SKM-1 (cell line): ENCODE measurements at regions not wholly inside any gene's neighbourhood (a gene's known extent, or its start where the extent isn't known, plus 50 kb on each side); places are given as distances from the start of the nearest gene placed in this dataset.

Experiments used
- DNase-seq: peaks from one replicate; lab custom pipeline; 2025; ENCODE audit not compliant: unreplicated experiment; lab: John Stamatoyannopoulos, UW

DNA sequence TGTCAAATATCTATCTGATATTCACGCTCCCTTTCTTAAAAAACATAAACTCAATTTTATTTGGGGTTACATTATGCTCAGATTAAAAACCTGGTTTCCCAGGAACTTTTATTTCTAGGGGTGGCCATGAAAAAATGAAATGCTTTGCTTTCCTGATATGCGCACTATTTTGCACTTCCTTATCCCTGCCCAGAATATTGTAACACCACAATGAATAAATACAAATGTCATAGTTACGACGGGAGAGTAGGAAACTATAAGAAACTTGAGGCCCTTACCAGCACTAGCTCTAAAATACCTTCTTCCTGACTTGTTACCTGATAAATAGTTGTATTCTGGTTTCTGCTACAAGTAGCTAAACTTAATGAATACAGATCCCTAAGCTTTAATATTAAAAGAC, 475.6 kb upstream of the CWC22 start:
- no peak for DNase-seq

GRCh38 chr2:180481998-180482397, 474.9 kb upstream of the CWC22 start:
- no peak for DNase-seq

- DNase-seq = no peak
Observed at GRCh38 chr2:180478883-180479282, 471.8 kb upstream of the CWC22 start.

DNA sequence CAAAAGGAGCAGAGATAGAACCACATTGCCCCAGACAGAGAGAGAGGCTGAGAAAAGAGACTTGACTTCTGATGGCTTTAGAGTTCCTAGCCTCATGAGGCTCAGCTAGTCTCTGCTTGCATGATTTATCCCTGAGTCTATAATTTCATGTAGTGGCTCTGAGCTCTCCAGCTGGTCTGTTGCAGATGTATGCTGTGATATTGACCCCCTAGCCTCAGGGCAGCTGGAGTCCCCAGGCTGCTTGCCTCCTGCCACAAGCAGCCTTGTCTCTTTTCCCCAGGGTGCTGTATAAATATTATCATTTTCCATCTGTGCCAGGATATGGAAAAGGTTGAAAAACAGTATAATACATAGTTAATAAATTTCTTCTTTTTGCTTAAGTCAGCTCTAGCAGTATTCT, 467.6 kb upstream of the CWC22 start:
- DNase-seq = no peak

DNA sequence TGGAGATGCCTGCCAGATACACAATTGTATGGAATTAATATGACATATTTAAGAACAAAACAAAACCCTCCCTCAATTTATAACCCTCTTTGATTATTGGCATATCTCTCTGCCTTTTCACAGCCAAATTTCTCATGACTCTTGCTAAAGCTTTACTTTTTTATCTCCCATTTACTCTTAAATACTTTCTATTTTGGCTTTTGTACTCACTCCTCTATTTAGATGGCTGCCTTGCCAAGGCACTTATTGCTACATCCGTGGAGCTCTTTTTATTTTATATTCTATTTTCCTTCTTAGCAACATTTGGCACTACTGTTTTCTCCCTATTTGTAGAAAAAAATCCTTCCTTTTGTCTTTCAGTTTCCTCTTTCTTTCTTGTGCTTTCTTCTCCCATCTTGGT, 466.4 kb upstream of the CWC22 start:
- DNase-seq = no peak

DNA sequence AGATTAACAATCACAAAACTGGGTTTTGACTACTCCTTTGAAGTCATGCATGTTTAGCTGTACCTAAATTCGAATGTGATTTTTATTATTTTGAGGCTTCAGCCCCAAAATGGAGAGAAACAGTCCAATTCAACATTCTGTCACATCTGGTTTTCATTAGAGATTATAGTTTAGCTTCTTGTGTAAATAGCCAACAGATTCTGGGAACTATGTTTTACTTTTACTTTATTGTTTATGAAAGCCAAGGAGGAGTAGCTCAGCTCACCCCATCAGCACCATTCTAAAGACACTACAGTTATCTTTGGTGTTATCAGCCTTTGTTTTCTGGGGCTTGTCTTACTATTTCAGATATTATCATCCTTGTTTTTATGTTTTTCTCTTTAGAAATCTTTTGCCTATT, 465.0 kb upstream of the CWC22 start:
- no peak for DNase-seq

- no peak for DNase-seq
Observed at GRCh38 chr2:180463608-180464007, 456.5 kb upstream of the CWC22 start.

DNA sequence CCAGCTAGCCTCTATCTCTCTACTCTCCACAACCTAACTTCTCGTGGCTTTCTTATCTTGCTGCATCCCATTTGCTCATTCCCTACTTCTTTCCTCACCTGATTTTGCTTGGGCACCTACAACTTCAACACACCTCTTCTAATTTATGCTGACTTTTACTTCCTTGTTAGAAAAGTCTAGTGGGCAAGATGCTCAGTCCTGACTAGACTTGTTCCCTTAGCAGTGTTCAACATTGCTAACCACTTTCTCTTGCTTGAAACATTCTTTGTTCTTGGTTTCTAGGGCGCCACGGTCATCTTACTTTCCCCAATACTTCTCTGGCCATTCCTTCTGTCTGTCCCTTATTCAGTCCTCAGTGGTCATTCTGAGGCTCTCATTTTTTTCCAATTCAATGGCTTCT, 454.7 kb upstream of the CWC22 start:
- DNase-seq = no peak

GRCh38 chr2:180456801-180457200, 449.7 kb upstream of the CWC22 start:
- DNase-seq = no peak

GRCh38 chr2:180450841-180451240, 443.7 kb upstream of the CWC22 start:
- DNase-seq = no peak

DNA sequence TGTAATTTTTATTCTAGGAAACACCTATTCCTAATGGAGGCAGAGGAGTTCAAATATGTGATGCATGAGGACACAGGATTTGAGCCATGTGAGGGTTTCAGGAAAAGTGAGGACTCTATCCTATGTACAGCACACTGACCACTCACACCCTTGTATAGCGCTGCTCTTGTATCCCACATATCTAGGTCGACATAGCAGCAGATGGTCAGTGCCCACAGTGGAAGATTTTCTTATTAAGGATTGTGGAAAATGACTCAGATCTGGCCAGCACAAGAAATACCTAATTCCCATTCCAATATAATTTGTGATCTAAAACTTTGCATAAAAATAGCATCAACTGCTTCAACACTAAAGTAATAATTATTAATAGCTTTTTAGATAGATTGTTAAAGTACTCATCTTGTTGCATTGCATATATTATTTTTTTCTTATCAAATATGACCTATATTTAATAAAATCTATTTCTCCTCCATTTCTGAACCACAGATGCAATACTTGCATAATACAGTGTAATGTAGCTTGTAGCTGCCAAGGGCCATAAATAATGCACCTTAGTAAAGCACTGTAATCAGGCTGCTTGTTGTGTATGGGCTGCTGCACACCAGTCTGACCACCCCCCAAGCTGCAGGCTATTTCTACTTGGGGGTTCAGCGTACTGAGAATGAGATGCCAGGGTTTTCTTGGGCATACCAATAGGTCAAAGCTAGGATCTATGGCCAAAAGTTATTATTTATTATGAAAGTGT, 442.2 kb upstream of the CWC22 start:
- no peak for DNase-seq

- DNase-seq = no peak
Observed at GRCh38 chr2:180446492-180446891, 439.4 kb upstream of the CWC22 start.

- DNase-seq = peak; percentile 45
Observed at GRCh38 chr2:180443888-180444287, 436.8 kb upstream of the CWC22 start.

DNA sequence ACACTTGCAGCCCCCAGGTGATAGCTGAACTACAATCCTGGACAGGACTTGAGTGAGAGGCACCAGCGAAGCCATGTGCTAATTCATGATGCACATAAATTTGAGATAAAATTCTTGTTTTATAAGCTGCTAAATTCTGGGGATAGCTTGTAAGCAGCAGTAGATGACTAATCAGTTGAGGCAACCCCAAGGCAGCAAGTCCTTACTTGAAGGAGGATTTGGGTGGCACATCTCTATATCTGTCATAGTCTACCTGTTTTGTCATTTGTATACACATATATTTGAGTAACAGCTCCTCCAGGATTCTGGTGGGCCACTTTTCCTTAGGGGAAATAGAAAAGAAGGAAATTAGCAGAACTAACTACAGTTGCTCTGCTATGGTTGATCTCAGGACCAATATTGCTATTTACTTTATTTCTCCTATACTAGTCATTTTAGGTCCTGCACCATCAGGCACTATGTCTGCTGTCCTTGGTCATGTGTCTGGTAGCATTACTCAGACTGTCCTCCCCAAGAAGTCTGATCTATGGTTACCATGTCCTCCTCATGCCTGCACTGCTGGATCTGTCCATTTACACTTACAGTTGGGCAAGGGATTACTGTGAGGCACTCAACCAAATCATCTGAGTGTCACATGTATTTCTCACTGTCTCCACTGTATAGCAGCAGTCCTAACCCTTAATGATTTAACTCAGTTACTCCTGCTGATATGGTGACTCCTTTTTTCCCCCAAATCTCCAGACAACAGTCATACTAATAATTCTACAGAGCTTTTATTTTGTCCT, 436.0 kb upstream of the CWC22 start:
- no peak for DNase-seq

DNA sequence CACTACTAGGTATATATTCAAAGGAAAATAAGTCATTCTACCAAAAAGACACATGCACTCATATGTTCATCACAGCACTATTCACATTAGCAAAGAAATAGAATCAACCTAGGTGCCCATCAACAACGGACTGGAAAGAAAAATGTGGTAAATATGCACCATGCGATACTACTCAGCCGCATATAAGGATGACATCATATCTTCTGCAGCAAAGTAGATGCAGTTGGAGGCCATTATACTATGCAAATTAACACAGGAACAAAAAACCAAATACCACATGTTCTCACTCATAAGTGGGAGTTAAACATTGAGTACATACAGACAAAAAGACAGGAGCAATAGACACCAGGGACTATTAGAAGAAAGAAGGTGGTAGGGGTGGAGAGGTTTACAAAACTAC, 412.1 kb upstream of the CWC22 start:
- no peak for DNase-seq

DNA sequence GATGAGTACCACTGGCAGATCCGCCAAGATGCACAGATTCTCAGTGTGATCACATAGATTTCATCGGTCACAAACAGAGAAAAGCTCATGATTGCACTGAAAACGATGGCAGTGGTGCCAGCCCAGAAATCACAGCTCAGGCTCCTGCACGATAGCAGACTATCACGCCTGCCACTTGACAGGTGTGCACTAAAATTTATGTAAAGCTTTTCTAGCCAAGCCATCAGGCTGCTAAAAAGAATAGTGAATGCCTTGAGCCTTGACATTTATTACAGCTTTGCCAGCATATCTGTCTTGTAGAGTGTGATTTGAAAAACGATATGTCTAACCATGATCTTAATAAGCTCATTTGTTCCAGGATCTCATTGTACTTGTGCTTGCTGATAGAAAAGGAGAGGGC, 409.5 kb upstream of the CWC22 start:
- DNase-seq = no peak

DNA sequence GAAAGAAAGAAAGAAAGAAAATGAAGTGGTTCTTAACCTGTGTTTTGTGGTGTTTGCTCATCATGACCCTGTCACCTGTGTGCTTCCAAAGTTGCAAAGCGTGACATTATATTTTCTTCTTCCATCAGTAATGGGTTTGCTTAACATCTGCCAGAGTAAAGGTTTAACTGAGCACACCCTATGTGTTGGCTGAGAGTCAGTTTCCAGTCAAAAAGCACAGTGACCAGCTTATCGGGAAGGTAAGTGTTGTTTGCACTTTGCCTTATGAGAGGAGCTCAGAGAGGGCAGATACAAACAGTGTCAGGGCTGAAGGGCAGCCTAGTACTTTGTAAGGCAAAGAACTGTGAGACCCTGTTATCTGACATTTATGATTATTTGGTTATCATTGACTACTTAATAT, 406.2 kb upstream of the CWC22 start:
- no peak for DNase-seq

DNA sequence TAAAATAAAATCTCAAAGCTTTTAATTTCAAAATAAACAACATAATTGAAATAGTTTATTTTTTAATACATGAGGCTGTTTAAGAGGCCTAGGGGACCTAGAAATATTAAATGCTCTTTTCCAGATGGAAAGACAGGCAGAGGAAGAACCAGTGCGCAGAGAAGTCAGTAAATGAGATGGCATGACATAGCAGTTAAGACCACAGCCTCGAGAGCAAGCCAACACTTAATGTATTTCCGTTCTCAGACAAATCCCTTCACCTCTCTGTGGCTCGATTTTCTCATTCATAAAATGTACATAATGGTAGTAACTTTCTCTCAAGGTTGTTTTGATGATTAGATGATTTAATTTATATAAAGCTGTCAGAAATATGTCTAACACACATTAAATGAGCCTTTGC, 405.1 kb upstream of the CWC22 start:
- DNase-seq = no peak

DNA sequence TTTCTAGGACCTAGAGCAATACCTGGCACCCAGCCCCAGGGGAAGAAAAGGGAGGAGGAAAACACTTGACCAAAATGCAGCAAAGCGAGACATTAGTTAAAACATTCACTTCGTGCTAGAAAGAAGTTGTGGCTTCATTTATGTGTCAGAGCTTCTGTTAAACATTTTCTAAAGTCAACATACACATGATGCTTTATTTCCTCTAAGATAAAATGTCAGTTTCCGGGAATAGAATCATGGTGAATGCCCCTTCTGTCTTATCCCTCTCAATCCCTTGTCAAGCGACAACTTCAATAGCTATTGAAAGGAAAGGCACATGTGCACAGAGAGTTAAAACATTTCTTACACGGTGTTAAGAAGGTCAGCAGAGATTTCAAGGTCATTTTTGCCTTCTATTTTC, 404.6 kb upstream of the CWC22 start:
- no peak for DNase-seq

- DNase-seq = no peak
Observed at GRCh38 chr2:180406687-180407086, 399.6 kb upstream of the CWC22 start.

- no peak for DNase-seq
Observed at GRCh38 chr2:180405520-180405919, 398.4 kb upstream of the CWC22 start.

- no peak for DNase-seq
Observed at GRCh38 chr2:180394305-180394704, 387.2 kb upstream of the CWC22 start.
